ENCODE measurements at regions not wholly inside any gene's neighbourhood (a gene's known extent, or its start where the extent isn't known, plus 50 kb on each side); places are given as distances from the start of the nearest gene placed in this dataset.

DNA sequence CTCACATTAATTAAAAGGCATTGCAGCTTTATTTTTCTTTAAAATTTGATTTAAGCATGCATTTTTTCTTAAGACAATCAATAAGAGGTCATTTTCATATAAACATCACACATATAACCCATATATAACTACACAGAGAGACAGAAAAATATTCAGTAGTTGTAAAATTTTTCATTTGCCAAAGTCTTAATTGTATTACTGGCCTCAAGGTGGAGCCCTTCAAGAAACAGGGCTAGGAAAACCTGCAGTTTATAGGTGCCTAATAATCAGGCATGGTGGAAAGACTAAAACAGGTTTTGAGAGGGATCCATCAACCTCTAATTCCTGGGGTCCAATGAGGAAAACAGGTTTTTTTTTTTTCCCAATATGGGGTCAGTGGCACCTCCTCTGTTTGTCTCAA is 71.3 kb upstream of the ZNF804A start:
- H3K4me3 ChIP-seq (ENCODE audit: insufficient read depth, low read length): no peak overlapping the region
- H3K9me3 ChIP-seq (ENCODE audit: low read depth, low read length): peaks cover 5% of the 10 kb centered on the region
- no peak for DNase-seq (ENCODE audit: insufficient read length, low spot score, missing footprints)
- no peaks in the 10 kb centered on the region for H4K20me1 ChIP-seq (ENCODE audit: insufficient read depth, low read length)
- no peaks in the 10 kb centered on the region for H3K36me3 ChIP-seq (ENCODE audit: insufficient read depth, low read length)
- no peak overlapping the region for H3K27ac ChIP-seq (ENCODE audit: low read depth, low read length)
- TF ChIP-seq, protein P1, sequence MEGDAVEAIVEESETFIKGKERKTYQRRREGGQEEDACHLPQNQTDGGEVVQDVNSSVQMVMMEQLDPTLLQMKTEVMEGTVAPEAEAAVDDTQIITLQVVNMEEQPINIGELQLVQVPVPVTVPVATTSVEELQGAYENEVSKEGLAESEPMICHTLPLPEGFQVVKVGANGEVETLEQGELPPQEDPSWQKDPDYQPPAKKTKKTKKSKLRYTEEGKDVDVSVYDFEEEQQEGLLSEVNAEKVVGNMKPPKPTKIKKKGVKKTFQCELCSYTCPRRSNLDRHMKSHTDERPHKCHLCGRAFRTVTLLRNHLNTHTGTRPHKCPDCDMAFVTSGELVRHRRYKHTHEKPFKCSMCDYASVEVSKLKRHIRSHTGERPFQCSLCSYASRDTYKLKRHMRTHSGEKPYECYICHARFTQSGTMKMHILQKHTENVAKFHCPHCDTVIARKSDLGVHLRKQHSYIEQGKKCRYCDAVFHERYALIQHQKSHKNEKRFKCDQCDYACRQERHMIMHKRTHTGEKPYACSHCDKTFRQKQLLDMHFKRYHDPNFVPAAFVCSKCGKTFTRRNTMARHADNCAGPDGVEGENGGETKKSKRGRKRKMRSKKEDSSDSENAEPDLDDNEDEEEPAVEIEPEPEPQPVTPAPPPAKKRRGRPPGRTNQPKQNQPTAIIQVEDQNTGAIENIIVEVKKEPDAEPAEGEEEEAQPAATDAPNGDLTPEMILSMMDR (IDR thresholded peaks at IDR 0.05; ENCODE audit: extremely low read depth, low read depth, low read length): no peak
- no peaks in the 10 kb centered on the region for H3K4me1 ChIP-seq (ENCODE audit: insufficient read depth, low read length)
- no peaks in the 10 kb centered on the region for H3K79me2 ChIP-seq (ENCODE audit: insufficient read depth, low read length)
- H2AFZ ChIP-seq (ENCODE audit: low read length): no peak overlapping the region
- H3K27me3 ChIP-seq (ENCODE audit: insufficient read depth, low read length): no peaks in the 10 kb centered on the region
- H3K4me2 ChIP-seq (ENCODE audit: insufficient read depth, low read length): no peak overlapping the region

DNA sequence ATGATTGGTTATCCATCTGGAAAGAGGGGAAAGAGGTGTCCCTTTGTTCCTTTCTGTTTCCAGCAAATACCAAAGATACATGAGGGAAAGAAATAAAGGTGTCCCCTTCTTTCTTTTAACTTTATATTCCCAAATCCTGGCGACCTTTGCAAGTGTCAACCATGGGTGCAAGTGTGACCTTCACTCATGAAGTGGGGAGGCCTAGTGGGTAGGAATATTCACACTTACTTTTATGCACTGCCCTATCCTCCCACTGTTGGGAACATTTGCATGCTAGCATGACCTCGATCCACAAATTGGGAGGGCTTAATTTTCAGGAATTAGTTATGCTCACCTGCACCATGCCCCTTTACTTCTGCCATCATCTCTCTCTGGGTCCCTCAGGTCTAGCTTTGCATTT is 70.2 kb upstream of the ZNF804A start:
- peaks cover 5% of the 10 kb centered on the region for H3K9me3 ChIP-seq (ENCODE audit: low read depth, low read length)
- DNase-seq (ENCODE audit: insufficient read length, low spot score, missing footprints): no peak
- no peak overlapping the region for H3K4me3 ChIP-seq (ENCODE audit: insufficient read depth, low read length)
- H3K27me3 ChIP-seq (ENCODE audit: insufficient read depth, low read length): no peaks in the 10 kb centered on the region
- no peak overlapping the region for H2AFZ ChIP-seq (ENCODE audit: low read length)
- H3K4me1 ChIP-seq (ENCODE audit: insufficient read depth, low read length): no peaks in the 10 kb centered on the region
- TF ChIP-seq, protein P1 (IDR thresholded peaks at IDR 0.05; ENCODE audit: extremely low read depth, low read depth, low read length): no peak
- no peak overlapping the region for H3K4me2 ChIP-seq (ENCODE audit: insufficient read depth, low read length)
- no peaks in the 10 kb centered on the region for H3K79me2 ChIP-seq (ENCODE audit: insufficient read depth, low read length)
- H3K27ac ChIP-seq (ENCODE audit: low read depth, low read length): no peak overlapping the region
- no peaks in the 10 kb centered on the region for H4K20me1 ChIP-seq (ENCODE audit: insufficient read depth, low read length)
- no peaks in the 10 kb centered on the region for H3K36me3 ChIP-seq (ENCODE audit: insufficient read depth, low read length)

DNA sequence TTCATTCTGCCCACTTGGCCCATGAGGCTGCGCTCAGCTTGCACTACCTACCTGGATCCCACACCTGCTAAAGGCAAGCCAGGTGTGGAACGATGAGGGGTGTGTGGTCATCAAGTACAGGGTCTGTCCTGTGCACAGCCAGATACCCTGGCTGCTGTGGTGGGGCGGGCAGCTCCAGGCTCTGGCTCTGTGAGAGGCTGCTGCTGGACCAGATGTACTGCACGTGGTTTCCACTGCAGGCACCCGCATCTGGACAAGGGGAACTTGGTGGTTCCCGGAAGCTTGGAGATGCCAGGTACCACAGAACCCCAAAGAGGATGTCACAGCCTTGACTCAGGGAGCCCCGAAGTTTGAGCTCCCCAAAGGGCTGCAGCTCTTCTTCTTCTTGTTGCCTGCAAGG is 68.1 kb upstream of the ZNF804A start:
- TF ChIP-seq, protein P1 (IDR thresholded peaks at IDR 0.05; ENCODE audit: extremely low read depth, low read depth, low read length): no peak
- Histone ChIP-seq H4K20me1 (ENCODE audit: insufficient read depth, low read length) (no peaks in the 10 kb centered on the region), H2AFZ (ENCODE audit: low read length) (no peak overlapping the region), H3K27me3 (ENCODE audit: insufficient read depth, low read length) (no peaks in the 10 kb centered on the region), H3K27ac (ENCODE audit: low read depth, low read length) (no peak overlapping the region), H3K4me2 (ENCODE audit: insufficient read depth, low read length) (no peak overlapping the region), H3K9me3 (ENCODE audit: low read depth, low read length) (peaks cover 9% of the 10 kb centered on the region), H3K4me3 (ENCODE audit: insufficient read depth, low read length) (no peak overlapping the region), H3K79me2 (ENCODE audit: insufficient read depth, low read length) (no peaks in the 10 kb centered on the region), H3K4me1 (ENCODE audit: insufficient read depth, low read length) (no peaks in the 10 kb centered on the region), H3K36me3 (ENCODE audit: insufficient read depth, low read length) (no peaks in the 10 kb centered on the region)
- no peak for DNase-seq (ENCODE audit: insufficient read length, low spot score, missing footprints)

DNA sequence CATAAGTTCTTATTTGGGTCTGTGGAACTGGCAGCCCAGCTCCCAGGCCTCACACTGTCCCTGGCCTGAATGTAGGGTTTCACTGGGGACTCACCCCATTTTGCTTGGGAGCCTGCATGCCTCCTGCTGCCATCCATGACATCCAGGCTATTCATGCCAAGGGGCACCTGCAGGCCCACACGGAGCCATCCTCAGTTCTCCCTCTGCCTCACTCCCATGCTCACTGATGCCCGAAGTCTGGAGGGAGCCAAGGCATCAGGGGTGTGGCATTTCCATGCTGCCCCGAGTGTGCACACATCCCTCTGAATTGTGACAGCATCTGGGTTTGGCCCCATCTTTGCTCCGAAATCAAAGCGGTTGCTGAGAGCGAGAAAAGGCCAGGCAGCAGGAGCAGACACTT is 67.4 kb upstream of the ZNF804A start:
- Histone ChIP-seq H3K36me3 (ENCODE audit: insufficient read depth, low read length) (no peaks in the 10 kb centered on the region), H3K27ac (ENCODE audit: low read depth, low read length) (no peak overlapping the region), H3K79me2 (ENCODE audit: insufficient read depth, low read length) (no peaks in the 10 kb centered on the region), H4K20me1 (ENCODE audit: insufficient read depth, low read length) (no peaks in the 10 kb centered on the region), H2AFZ (ENCODE audit: low read length) (no peak overlapping the region), H3K27me3 (ENCODE audit: insufficient read depth, low read length) (no peaks in the 10 kb centered on the region), H3K9me3 (ENCODE audit: low read depth, low read length) (peaks cover 9% of the 10 kb centered on the region), H3K4me2 (ENCODE audit: insufficient read depth, low read length) (no peak overlapping the region), H3K4me1 (ENCODE audit: insufficient read depth, low read length) (no peaks in the 10 kb centered on the region), H3K4me3 (ENCODE audit: insufficient read depth, low read length) (no peak overlapping the region)
- TF ChIP-seq, protein P1 (IDR thresholded peaks at IDR 0.05; ENCODE audit: extremely low read depth, low read depth, low read length): no peak
- no peak for DNase-seq (ENCODE audit: insufficient read length, low spot score, missing footprints)

Measured in osteoblast (primary cell).